H1 (cell line): ENCODE measurements at regions not wholly inside any gene's neighbourhood (a gene's known extent, or its start where the extent isn't known, plus 50 kb on each side); places are given as distances from the start of the nearest gene placed in this dataset.

Experiments used
- BACH1 ChIP-seq: IDR thresholded peaks from 2 replicates; pipeline ENCODE4 v1.6.1; 2012; ENCODE audit warnings: low read length, improper control_type of control experiment
- EP300 ChIP-seq, 2 experiments: IDR thresholded peaks; 1 replicate in 1 of 2; 2 replicates in 1 of 2; pipeline ENCODE4 v1.6.1; 2011 to 2012; ENCODE audit warnings: low read depth in 2 of 2, low read length in 2 of 2, mild to moderate bottlenecking in 2 of 2, borderline replicate concordance in 1 of 2, inconsistent platforms in 1 of 2, moderate library complexity in 1 of 2
- EZH2 ChIP-seq: fragments of 200-600 bp; sonication (generic); IDR thresholded peaks from 2 replicates; pipeline ENCODE4 v1.7.1; 2012; ENCODE audit warnings: low read depth, mild to moderate bottlenecking, moderate library complexity, low read length, inconsistent platforms; ENCODE audit not compliant: severe bottlenecking
- POLR2A ChIP-seq, 2 experiments: IDR thresholded peaks; 1 replicate in 1 of 2; 2 replicates in 1 of 2; pipeline ENCODE4 v1.6.1; 2011; ENCODE audit warnings: low read depth in 2 of 2, low read length in 2 of 2, mild to moderate bottlenecking in 2 of 2; ENCODE audit errors: control extremely low read depth in 1 of 2
- POLR2AphosphoS5 ChIP-seq: IDR thresholded peaks from 2 replicates; pipeline ENCODE4 v1.6.1; 2011; ENCODE audit warnings: low read depth, low read length
- RAD21 ChIP-seq, 2 experiments: IDR thresholded peaks in 1 of 2; conservative IDR thresholded peaks in 1 of 2; 2 replicates each; pipeline ENCODE4 v1.6.1; 2011; ENCODE audit warnings: low read depth in 2 of 2, low read length in 2 of 2, improper control_type of control experiment in 1 of 2, inconsistent platforms in 1 of 2, mild to moderate bottlenecking in 1 of 2, moderate library complexity in 1 of 2
- TAF7 ChIP-seq: optimal IDR thresholded peaks from 2 replicates; pipeline ENCODE3; 2011; ENCODE audit warnings: low read depth, mild to moderate bottlenecking, inconsistent platforms, low read length, moderate library complexity, borderline replicate concordance
- TF ChIP-seq, protein P1 (sequence below): IDR thresholded peaks from 2 replicates; pipeline ENCODE4 v1.6.1; 2012; ENCODE audit warnings: inconsistent platforms
- TF ChIP-seq, protein P2 (sequence below): IDR thresholded peaks from 2 replicates; pipeline ENCODE4 v1.6.1; 2011; ENCODE audit warnings: low read length, improper control_type of control experiment
- TF ChIP-seq, protein P3 (sequence below), 3 experiments: IDR thresholded peaks; 1 replicate in 2 of 3; 2 replicates in 1 of 3; pipeline versions ENCODE4 v1.5.1 to v1.6.1; 2011; ENCODE audit warnings: low read length in 3 of 3, mild to moderate bottlenecking in 3 of 3, inconsistent platforms in 2 of 3, low read depth in 1 of 3, moderate library complexity in 1 of 3; ENCODE audit not compliant: insufficient read depth in 1 of 3; ENCODE audit errors: control extremely low read depth in 1 of 3

DNA sequence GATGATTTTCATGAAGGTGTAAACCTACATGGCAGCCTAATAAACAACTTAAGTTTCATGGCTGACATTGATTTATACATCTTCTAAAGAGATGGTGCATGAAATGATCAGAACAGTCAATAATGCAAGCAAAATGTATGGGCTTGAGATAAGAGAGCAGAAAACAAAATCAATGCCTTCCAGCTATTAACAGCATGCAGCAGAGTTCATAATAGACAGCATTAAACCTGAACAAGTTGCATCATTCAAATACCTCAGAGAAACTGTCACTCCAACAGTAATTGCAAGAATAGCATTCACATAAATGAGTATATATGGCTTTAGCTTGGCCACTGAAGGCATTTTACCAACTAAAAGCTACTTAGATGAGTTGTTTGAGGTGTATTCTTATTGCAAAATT, 319.6 kb upstream of the ARID1B start:
- no peak for TF ChIP-seq POLR2A (IDR thresholded peaks at IDR 0.05; ENCODE audit: control extremely low read depth in 1 of 2, low read depth in 2 of 2, low read length in 2 of 2)
- no peak for TF ChIP-seq EP300 (IDR thresholded peaks at IDR 0.05; ENCODE audit: borderline replicate concordance in 1 of 2, low read depth in 2 of 2, low read length in 2 of 2)
- TF ChIP-seq, protein P1, sequence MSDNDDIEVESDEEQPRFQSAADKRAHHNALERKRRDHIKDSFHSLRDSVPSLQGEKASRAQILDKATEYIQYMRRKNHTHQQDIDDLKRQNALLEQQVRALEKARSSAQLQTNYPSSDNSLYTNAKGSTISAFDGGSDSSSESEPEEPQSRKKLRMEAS = no peak
- TF ChIP-seq, protein P2, sequence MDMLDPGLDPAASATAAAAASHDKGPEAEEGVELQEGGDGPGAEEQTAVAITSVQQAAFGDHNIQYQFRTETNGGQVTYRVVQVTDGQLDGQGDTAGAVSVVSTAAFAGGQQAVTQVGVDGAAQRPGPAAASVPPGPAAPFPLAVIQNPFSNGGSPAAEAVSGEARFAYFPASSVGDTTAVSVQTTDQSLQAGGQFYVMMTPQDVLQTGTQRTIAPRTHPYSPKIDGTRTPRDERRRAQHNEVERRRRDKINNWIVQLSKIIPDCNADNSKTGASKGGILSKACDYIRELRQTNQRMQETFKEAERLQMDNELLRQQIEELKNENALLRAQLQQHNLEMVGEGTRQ = no peak
- TF ChIP-seq TAF7 = no peak
- no peak for TF ChIP-seq EZH2
- TF ChIP-seq POLR2AphosphoS5 = no peak
- TF ChIP-seq, protein P3, sequence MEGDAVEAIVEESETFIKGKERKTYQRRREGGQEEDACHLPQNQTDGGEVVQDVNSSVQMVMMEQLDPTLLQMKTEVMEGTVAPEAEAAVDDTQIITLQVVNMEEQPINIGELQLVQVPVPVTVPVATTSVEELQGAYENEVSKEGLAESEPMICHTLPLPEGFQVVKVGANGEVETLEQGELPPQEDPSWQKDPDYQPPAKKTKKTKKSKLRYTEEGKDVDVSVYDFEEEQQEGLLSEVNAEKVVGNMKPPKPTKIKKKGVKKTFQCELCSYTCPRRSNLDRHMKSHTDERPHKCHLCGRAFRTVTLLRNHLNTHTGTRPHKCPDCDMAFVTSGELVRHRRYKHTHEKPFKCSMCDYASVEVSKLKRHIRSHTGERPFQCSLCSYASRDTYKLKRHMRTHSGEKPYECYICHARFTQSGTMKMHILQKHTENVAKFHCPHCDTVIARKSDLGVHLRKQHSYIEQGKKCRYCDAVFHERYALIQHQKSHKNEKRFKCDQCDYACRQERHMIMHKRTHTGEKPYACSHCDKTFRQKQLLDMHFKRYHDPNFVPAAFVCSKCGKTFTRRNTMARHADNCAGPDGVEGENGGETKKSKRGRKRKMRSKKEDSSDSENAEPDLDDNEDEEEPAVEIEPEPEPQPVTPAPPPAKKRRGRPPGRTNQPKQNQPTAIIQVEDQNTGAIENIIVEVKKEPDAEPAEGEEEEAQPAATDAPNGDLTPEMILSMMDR (IDR thresholded peaks at IDR 0.05; ENCODE audit: control extremely low read depth in 1 of 3, insufficient read depth in 1 of 3, low read depth in 1 of 3, low read length in 3 of 3) = no peak
- TF ChIP-seq BACH1 = no peak
- TF ChIP-seq RAD21 (IDR thresholded peaks at IDR 0.05 in 1 of 2, conservative IDR thresholded peaks at IDR 0.05 in 1 of 2; ENCODE audit: low read depth in 2 of 2, low read length in 2 of 2) = no peak
